ENCODE measurements at regions not wholly inside any gene's neighbourhood (a gene's known extent, or its start where the extent isn't known, plus 50 kb on each side); places are given as distances from the start of the nearest gene placed in this dataset.
"Not testable (repeated sequence)": the region's sequence is repeated elsewhere in the genome, so short reads cannot be mapped to it uniquely, and the experiment has no call there.

DNA sequence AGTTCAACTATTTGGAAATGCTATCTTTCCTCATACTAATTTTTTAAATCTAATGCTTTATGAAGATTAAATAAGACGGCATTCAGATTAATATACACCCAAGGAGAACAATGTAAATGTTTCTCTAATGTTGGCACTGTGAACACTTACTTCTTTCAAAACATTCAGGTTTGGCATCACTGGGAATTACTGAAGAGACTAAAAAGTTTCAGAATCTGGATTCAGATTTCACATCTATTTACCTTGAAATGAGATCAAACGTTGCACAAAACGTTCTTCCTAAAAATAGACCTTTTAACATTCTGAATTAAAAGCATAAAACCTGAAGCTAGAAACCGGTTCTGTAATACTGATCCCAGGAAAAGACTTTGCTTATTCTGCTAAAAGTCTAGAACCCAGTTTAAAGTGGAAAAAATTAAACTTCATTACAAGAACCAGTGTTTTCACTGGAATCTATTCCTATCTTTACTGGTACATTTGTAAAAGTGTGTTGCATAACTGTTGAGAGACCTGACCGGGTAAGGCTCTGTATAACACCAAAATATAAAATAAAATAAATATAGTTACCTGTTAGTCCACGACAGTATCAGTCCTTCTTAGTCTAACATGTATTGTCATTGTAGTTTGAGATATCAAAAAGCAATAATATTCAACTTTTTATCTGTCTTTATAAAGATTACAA lies 117.4 kb upstream of the MAP9 start:
- in situ Hi-C loops (cut with HindIII; ENCODE audit: low pct_ligation_motif_present, low pct_unique_long_range_greater_than_20kb, low sequenced_read_pairs) = no loop called here
- DNase-seq = no peak

DNA sequence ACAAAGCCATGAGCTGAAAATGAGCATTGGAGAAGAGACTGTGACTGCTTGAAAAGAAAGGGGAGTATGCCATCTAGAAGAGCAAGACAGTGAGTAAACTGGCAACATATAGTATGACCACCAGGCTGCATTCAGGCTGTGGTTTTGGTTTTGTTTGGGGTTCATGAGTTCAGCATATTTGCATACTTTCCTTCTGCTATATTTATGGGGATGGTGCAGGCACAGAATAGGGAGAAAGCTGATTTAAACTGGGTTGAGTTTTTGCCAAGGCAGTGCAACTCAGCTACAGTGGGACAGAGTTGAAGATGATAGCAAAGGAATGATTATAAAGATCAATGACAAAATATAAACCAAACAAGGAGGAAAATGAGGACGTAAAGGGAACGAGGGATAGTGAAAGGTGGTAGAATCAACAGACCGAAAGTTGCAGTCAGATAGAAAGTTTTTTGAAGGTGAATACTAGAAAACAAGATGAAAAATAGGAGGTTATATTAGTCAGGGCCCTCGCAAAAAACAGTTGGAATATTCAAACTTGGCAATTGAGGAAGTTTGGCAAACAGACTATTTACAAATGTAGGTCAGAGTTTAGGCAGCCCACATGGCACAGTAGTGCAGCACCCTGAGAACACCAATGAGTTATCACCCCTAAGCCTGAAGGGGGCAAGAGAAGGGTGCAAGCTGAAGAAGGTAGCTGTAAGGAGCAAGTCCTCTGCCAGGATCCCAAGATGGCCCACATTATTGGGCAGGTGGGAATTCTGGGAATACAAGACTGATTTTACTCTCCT lies 114.8 kb upstream of the MAP9 start:
- in situ Hi-C loops (cut with HindIII; ENCODE audit: low pct_ligation_motif_present, low pct_unique_long_range_greater_than_20kb, low sequenced_read_pairs) = no loop called here
- DNase-seq = no peak

DNA sequence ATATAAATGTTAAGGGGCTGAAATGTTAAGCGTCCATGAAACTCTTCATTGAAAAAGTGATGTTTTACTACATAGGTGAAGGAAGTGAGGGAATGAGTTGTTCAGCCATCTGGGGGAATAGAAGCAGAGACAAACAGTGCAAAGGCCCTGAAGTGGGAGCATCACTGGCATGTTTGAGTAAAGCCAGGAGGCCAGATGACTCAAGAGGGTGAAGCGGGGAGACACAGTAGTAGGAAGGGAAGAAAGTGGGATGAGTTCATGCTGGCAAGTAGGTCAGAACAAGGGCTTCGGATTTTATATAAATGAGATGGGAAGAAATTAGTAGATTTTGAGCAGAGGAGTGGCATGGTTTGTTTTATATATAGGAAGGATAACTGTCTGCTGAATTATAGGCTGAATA lies 112.5 kb upstream of the MAP9 start:
- in situ Hi-C loops (cut with HindIII; ENCODE audit: low pct_ligation_motif_present, low pct_unique_long_range_greater_than_20kb, low sequenced_read_pairs) = no loop called here
- DNase-seq = no peak

- DNase-seq = no peak
- in situ Hi-C loops (cut with HindIII; ENCODE audit: low pct_ligation_motif_present, low pct_unique_long_range_greater_than_20kb, low sequenced_read_pairs) = no loop called here
Measured at GRCh38 chr4:155488691-155489090, 111.9 kb upstream of the MAP9 start.

- in situ Hi-C loops (cut with HindIII; ENCODE audit: low pct_ligation_motif_present, low pct_unique_long_range_greater_than_20kb, low sequenced_read_pairs) = no loop called here
- no peak for DNase-seq
Measured at GRCh38 chr4:155487210-155487609, 110.4 kb upstream of the MAP9 start.

- in situ Hi-C loops (cut with HindIII; ENCODE audit: low pct_ligation_motif_present, low pct_unique_long_range_greater_than_20kb, low sequenced_read_pairs) = no loop called here
- DNase-seq = no peak
Measured at GRCh38 chr4:155481150-155481549, 104.4 kb upstream of the MAP9 start.

DNA sequence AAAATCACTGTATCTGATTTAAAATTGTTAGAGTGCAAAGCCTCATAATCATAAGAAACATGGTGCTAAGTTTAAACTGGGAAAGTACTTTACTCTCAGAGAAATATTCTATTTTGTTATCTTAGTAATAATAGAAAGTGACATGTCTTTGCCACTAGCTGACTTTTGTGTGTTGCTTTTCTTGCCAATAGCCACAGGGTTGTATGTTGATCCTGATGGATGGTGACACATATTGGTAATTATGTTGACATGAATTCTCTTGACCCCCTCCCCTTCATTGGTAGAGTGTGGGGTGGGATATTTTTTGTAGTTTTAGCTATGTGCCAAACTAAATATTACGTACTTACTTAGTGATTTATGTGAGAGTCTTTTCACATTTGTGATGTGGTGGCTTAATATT lies 103.1 kb upstream of the MAP9 start:
- in situ Hi-C loops (cut with HindIII; ENCODE audit: low pct_ligation_motif_present, low pct_unique_long_range_greater_than_20kb, low sequenced_read_pairs) = no loop called here
- DNase-seq = no peak

DNA sequence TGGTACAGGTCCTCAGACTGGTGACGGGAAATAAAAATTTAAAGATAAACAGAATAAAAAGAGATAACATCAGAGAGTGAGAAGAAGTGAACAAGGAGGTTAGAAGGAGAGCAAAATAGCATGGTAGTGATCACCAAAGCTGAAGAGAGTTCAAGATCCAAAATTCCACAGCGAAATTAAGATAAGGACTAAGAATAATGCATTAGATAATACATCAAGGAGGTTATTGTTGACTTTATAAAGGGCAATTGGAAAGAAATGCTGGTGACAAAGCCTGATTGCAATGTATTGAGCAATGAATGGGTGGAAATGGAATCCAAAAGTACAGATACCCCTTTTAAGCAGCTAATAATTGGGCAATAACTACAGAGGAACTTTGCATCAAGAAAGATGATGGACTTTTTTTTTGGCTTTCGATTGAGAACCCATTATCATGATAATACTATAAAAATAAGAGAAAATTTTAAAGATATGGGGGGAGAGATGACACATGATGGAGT lies 101.6 kb upstream of the MAP9 start:
- DNase-seq = no peak
- in situ Hi-C loops (cut with HindIII; ENCODE audit: low pct_ligation_motif_present, low pct_unique_long_range_greater_than_20kb, low sequenced_read_pairs) = no loop called here

DNA sequence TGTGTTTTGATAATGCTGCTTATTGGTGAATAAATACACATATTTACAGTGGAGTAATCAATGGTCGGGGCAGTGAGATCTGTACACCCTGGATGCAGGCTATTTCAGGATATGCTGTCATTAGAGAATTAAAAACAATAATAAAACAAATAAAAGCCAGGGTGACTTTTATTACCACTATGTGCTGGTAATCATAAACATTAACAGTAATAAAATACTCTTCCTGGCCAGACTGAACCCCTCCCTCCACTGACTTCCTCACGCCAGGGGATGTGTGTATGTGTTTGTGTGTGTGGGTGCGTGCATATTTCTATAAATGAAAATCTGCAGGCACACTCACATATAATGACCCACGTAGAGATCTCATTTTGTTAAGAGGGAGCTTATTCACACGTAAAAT lies 98.0 kb upstream of the MAP9 start:
- in situ Hi-C loops (cut with HindIII; ENCODE audit: low pct_ligation_motif_present, low pct_unique_long_range_greater_than_20kb, low sequenced_read_pairs) = no loop called here
- no peak for DNase-seq

GRCh38 chr4:155473420-155474095 lies 96.8 kb upstream of the MAP9 start:
- in situ Hi-C loops (cut with HindIII; ENCODE audit: low pct_ligation_motif_present, low pct_unique_long_range_greater_than_20kb, low sequenced_read_pairs) = no loop called here
- DNase-seq = no peak

DNA sequence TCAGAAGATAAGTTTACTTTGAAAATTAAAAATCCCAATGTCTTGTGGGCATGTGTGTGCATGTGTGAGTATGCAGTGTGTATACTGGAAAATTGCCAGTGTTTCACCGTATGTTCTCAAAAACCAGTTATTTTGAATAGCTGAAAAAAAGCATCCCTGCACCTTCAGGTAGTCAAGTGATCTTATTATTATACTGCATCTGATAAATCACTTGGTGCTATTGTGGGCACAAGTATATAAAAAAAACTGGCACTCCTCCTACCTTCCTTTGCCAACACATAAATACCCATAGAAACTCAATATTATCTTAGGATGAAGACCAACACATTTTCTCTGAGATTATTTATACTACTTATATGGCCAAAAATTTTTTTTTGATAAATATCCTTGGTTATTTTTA lies 91.5 kb upstream of the MAP9 start:
- in situ Hi-C loops (cut with HindIII; ENCODE audit: low pct_ligation_motif_present, low pct_unique_long_range_greater_than_20kb, low sequenced_read_pairs) = no loop called here
- DNase-seq = no peak

DNA sequence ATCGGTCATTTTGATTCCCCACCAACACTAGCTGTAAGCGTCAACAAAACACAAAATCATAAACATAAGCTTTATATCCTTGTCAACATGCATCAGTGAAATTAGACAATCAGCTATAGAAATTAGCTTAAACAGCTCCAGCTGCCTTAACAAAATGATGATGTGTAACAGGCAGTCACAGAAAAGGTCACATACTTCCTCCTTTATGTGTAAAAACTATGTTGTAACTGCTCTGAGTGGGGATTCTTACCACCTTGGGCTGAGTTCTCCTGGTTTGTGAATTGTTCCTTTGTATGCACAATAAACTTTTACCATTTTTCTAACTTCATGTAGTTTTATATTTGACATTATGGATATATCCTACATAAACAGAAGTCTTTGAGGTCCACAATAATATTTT lies 73.9 kb upstream of the MAP9 start:
- DNase-seq = no peak
- in situ Hi-C loops (cut with HindIII; ENCODE audit: low pct_ligation_motif_present, low pct_unique_long_range_greater_than_20kb, low sequenced_read_pairs) = no loop called here

- in situ Hi-C loops (cut with HindIII; ENCODE audit: low pct_ligation_motif_present, low pct_unique_long_range_greater_than_20kb, low sequenced_read_pairs) = no loop called here
Measured at GRCh38 chr4:155445306-155445705, 68.5 kb upstream of the MAP9 start.

GRCh38 chr4:155444721-155445120 lies 68.0 kb upstream of the MAP9 start:
- DNase-seq = no peak
- in situ Hi-C loops (cut with HindIII; ENCODE audit: low pct_ligation_motif_present, low pct_unique_long_range_greater_than_20kb, low sequenced_read_pairs) = no loop called here

More at GRCh38 chr4:155445306-155445705, 68.5 kb upstream of the MAP9 start:
- DNase-seq = no peak

GRCh38 chr4:155442267-155443105 lies 65.7 kb upstream of the MAP9 start:
- in situ Hi-C loops (cut with HindIII; ENCODE audit: low pct_ligation_motif_present, low pct_unique_long_range_greater_than_20kb, low sequenced_read_pairs) = no loop called here
- peak; percentile 64 for DNase-seq

GRCh38 chr4:155441475-155441874 lies 64.7 kb upstream of the MAP9 start:
- no peak for DNase-seq

GRCh38 chr4:155439760-155440159 lies 63.0 kb upstream of the MAP9 start:
- in situ Hi-C loops (cut with HindIII; ENCODE audit: low pct_ligation_motif_present, low pct_unique_long_range_greater_than_20kb, low sequenced_read_pairs) = not testable (repeated sequence)

More at GRCh38 chr4:155441475-155441874, 64.7 kb upstream of the MAP9 start:
- in situ Hi-C loops (cut with HindIII; ENCODE audit: low pct_ligation_motif_present, low pct_unique_long_range_greater_than_20kb, low sequenced_read_pairs) = no loop called here

GRCh38 chr4:155434904-155435303 lies 58.1 kb upstream of the MAP9 start:
- no peak for DNase-seq
- in situ Hi-C loops (cut with HindIII; ENCODE audit: low pct_ligation_motif_present, low pct_unique_long_range_greater_than_20kb, low sequenced_read_pairs) = no loop called here

More at GRCh38 chr4:155439760-155440159, 63.0 kb upstream of the MAP9 start:
- DNase-seq = not testable (repeated sequence)

GRCh38 chr4:155434366-155434765 lies 57.6 kb upstream of the MAP9 start:
- in situ Hi-C loops (cut with HindIII; ENCODE audit: low pct_ligation_motif_present, low pct_unique_long_range_greater_than_20kb, low sequenced_read_pairs) = no loop called here
- DNase-seq = no peak

Measured in ACHN (cell line).